ENCODE measurements at regions not wholly inside any gene's neighbourhood (a gene's known extent, or its start where the extent isn't known, plus 50 kb on each side); places are given as distances from the start of the nearest gene placed in this dataset.
"Not testable (repeated sequence)": the region's sequence is repeated elsewhere in the genome, so short reads cannot be mapped to it uniquely, and the experiment has no call there.

- no peak for DNase-seq
These were observed 128.8 kb upstream of the IL12A start for GRCh38 chr3:159859836-159860235.

- no peak for DNase-seq
These were observed 128.1 kb upstream of the IL12A start for GRCh38 chr3:159860269-159861116.

- no peak for DNase-seq
These were observed 127.2 kb upstream of the IL12A start for GRCh38 chr3:159861369-159861987.

GRCh38 chr3:159865041-159865579, 123.5 kb upstream of the IL12A start:
- no peak for DNase-seq

GRCh38 chr3:159866201-159866746, 122.4 kb upstream of the IL12A start:
- DNase-seq = no peak

- DNase-seq = no peak
These were observed 121.3 kb upstream of the IL12A start for GRCh38 chr3:159867372-159867771.

- DNase-seq = no peak
These were observed 117.9 kb upstream of the IL12A start for GRCh38 chr3:159870723-159871122.

- DNase-seq = no peak
These were observed 116.1 kb upstream of the IL12A start for GRCh38 chr3:159872374-159873109.

- DNase-seq = no peak
These were observed 113.5 kb upstream of the IL12A start for GRCh38 chr3:159875116-159875515.

GRCh38 chr3:159877924-159878323, 110.7 kb upstream of the IL12A start:
- no peak for DNase-seq

- DNase-seq = no peak
These were observed 109.5 kb upstream of the IL12A start for GRCh38 chr3:159879146-159879545.

- no peak for DNase-seq
These were observed 109.0 kb upstream of the IL12A start for GRCh38 chr3:159879598-159879997.

- DNase-seq = no peak
These were observed 107.4 kb upstream of the IL12A start for GRCh38 chr3:159881208-159881607.

GRCh38 chr3:159881828-159882309, 106.8 kb upstream of the IL12A start:
- DNase-seq = no peak

- DNase-seq = no peak
These were observed 106.3 kb upstream of the IL12A start for GRCh38 chr3:159882367-159882766.

- no peak for DNase-seq
These were observed 105.5 kb upstream of the IL12A start for GRCh38 chr3:159882790-159883779.

GRCh38 chr3:159884661-159885402, 103.8 kb upstream of the IL12A start:
- peak; percentile 26 for DNase-seq

GRCh38 chr3:159886050-159886449, 102.6 kb upstream of the IL12A start:
- no peak for DNase-seq

GRCh38 chr3:159886530-159886929, 102.1 kb upstream of the IL12A start:
- not testable (repeated sequence) for DNase-seq

GRCh38 chr3:159887168-159887567, 101.5 kb upstream of the IL12A start:
- no peak for DNase-seq

- no peak for DNase-seq
These were observed 100.7 kb upstream of the IL12A start for GRCh38 chr3:159887911-159888310.

Data from CD4-positive, alpha-beta T cell treated with Interleukin-10 for 1 hour (primary cell).